Pancreas (tissue), 10 donors: ENCODE measurements at regions not wholly inside any gene's neighbourhood (a gene's known extent, or its start where the extent isn't known, plus 50 kb on each side); places are given as distances from the start of the nearest gene placed in this dataset.

Experiments used
- ATAC-seq, 4 donors: fragments of 200-7000 bp; cut with Tn5 transposase; one replicate each; pipeline versions ENCODE4 v1.8.0 to v1.9.1; 2020; ENCODE audit warnings: mild to moderate bottlenecking in 4 of 4, moderate library complexity in 4 of 4
- DNase-seq, 6 donors: peaks; one replicate each; pipeline ENCODE4 v3.0.0-alpha.2; 2020
- FAIRE-seq: peaks from 2 replicates; lab custom pipeline; 2012; peaks lifted over from hg19 to GRCh38; lab: Jason Lieb, UNC
- H3K27ac ChIP-seq, 4 donors: fragments of 200-600 bp; sonication (generic); 1 replicate in 3 of 4; 2 replicates in 1 of 4; pipeline versions ENCODE4 v1.5.0 to v1.8.0; 2020
- H3K27me3 ChIP-seq, 4 donors: fragments of 200-600 bp; one replicate each; pipeline ENCODE4 v1.8.0; 2021
- H3K36me3 ChIP-seq, 3 donors: fragments of 200-600 bp; sonication (generic) in 1 of 3; one replicate each; pipeline versions ENCODE4 v1.5.0 to v1.8.0; 2020 to 2021
- H3K4me1 ChIP-seq, 3 donors: fragments of 200-600 bp; one replicate each; pipeline ENCODE4 v1.8.0; 2021
- H3K4me3 ChIP-seq, 4 donors: fragments of 200-600 bp; sonication (generic) in 2 of 4; one replicate each; pipeline versions ENCODE4 v1.5.0 to v1.8.0; 2020 to 2021
- H3K9me3 ChIP-seq, 4 donors: fragments of 200-600 bp; one replicate each; pipeline ENCODE4 v1.8.0; 2021
- WGBS, 2 donors: extraction: QIAGEN DNeasy Blood & Tissue Kit; methylation state at CpG; one replicate each; pipeline ENCODE4 v1.1.7; 2013; 5-methylcytosine and 5-hydroxymethylcytosine counted together
- intact Hi-C, 3 donors: fragments of 100-400 bp; cut with DNase I; formaldehyde crosslinking; loops; one replicate each; pipeline versions ENCODE4 v1.11.1 to v1.14.2; 2022
- TF ChIP-seq, protein P1 (sequence below), 4 donors: fragments of 200-600 bp; sonication (generic) in 3 of 4; IDR thresholded peaks; one replicate each; pipeline versions ENCODE4 v1.5.0 to v1.8.0; 2021; ENCODE audit warnings: antibody characterized with exemption in 4 of 4
- donor health status: healthy with polysubstance abuse.
- donor health status: DM: no; HTN: no; CAD: no; lungs with moderate emphysema.
- donor health status: DM: no; HTN: no; CAD: no.
- donor health status: control.
- donor health status: control.
- donor health status: Bipolar disorder and iron deficiency.
- donor health status: DM: yes; HTN: yes; CAD: no.
- donor health status: DM: no; HTN: no; CAD: no.
- donor health status: DM: no; HTN: no; CAD: no.
- donor health status: DM: yes; HTN: yes; CAD: no.

DNA sequence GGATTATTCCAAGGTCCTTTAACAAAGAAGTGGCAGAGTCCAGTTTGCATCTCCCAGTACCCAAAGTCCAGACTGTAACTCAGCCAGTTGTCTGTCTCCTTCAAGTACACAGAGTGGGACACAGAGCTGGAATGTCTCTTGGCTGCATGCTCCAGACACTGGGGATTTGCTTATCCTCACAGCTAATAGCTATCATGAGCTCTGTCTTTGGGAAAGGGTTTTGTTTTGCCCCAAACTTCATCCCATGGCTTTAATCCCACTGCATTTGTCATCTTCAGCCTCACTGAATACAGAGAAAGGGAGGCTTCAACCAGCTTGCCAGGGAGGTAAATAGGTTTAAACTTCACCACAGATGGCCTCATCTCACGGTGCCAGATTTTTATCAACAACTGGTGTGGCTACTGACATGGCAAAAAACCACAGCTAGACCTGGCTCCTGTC is 412.2 kb upstream of the SLC24A2 start:
- FAIRE-seq (no peak), DNase-seq (peak in 4 of 6 donors; percentile 52 to 79 (median 72)), ATAC-seq (peak; percentile 87 to 94 (median 89))
- Histone ChIP-seq H3K4me1 (peaks cover 0 to 13% (median 10%) of the 10 kb centered on the region in 3 donors), H3K27ac (peak overlapping the region in 3 of 4 donors; percentile 51 to 54 (median 53)), H3K9me3 (no peaks in the 10 kb centered on the region), H3K36me3 (no peaks in the 10 kb centered on the region), H3K4me3 (no peak overlapping the region), H3K27me3 (no peaks in the 10 kb centered on the region)
- intact Hi-C loops = no loop called here
- TF ChIP-seq, protein P1, sequence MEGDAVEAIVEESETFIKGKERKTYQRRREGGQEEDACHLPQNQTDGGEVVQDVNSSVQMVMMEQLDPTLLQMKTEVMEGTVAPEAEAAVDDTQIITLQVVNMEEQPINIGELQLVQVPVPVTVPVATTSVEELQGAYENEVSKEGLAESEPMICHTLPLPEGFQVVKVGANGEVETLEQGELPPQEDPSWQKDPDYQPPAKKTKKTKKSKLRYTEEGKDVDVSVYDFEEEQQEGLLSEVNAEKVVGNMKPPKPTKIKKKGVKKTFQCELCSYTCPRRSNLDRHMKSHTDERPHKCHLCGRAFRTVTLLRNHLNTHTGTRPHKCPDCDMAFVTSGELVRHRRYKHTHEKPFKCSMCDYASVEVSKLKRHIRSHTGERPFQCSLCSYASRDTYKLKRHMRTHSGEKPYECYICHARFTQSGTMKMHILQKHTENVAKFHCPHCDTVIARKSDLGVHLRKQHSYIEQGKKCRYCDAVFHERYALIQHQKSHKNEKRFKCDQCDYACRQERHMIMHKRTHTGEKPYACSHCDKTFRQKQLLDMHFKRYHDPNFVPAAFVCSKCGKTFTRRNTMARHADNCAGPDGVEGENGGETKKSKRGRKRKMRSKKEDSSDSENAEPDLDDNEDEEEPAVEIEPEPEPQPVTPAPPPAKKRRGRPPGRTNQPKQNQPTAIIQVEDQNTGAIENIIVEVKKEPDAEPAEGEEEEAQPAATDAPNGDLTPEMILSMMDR (IDR thresholded peaks at IDR 0.05) = no peak
- 3 to 7% methylated on average over 1 of the region's 1 CpG for WGBS, 2 donors

DNA sequence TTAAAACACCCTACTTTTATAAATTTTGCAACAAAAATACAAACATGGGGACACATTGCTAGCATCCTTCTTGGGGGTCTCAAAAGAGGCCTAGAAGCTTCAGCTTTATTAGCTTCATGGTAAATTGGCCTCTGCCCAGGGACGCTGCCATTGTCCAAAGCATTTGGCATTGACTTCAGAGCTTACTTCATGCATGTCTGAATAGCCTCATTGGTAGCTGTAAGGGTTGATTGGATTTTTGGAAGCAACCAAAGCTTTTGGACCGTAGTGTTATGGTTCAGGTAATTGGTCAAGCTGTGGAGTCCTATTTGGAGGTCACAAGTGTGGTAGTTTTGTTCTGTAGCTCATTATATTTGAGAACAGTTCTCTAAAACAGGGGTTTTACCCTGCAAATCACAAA is 411.7 kb upstream of the SLC24A2 start:
- H3K27me3 ChIP-seq = no peaks in the 10 kb centered on the region
- WGBS, 2 donors = 42 to 51% methylated on average over 2 of the region's 2 CpGs
- TF ChIP-seq, protein P1 (IDR thresholded peaks at IDR 0.05) = no peak
- ATAC-seq = peak in 3 of 4 donors; percentile 8 to 33 (median 21)
- peak overlapping the region in 3 of 4 donors; percentile 51 to 54 (median 53) for H3K27ac ChIP-seq
- H3K9me3 ChIP-seq = peaks cover 0 to 1% (median 0%) of the 10 kb centered on the region in 4 donors
- no peak for FAIRE-seq
- no peaks in the 10 kb centered on the region for H3K36me3 ChIP-seq
- DNase-seq = no peak
- intact Hi-C loops = no loop called here
- H3K4me3 ChIP-seq = no peak overlapping the region
- peaks cover 0 to 13% (median 10%) of the 10 kb centered on the region in 3 donors for H3K4me1 ChIP-seq

DNA sequence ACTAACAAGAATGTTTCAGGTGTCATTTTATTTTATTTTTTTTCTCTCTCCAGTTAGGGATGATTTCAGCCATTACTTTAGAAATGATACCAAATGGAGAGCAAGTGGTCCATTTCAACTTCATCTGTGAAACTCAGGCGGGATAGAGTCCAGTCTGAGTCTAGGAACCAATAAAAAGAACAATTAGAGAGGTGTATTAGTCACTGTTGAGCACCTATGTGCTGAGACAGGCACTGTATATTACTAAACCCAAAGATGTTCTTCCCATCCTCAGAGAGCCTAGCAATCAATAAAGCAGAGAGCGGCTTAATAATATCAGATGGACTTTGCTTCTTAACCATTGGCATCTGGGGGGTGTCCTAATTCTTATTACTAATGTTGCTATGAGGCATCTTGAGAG is 410.3 kb upstream of the SLC24A2 start:
- no peak for FAIRE-seq
- Histone ChIP-seq H3K27ac (no peak overlapping the region), H3K27me3 (no peaks in the 10 kb centered on the region), H3K36me3 (no peaks in the 10 kb centered on the region), H3K4me3 (no peak overlapping the region), H3K4me1 (peaks cover 0 to 13% (median 10%) of the 10 kb centered on the region in 3 donors), H3K9me3 (peaks cover 0 to 4% (median 0%) of the 10 kb centered on the region in 4 donors)
- ATAC-seq = no peak
- TF ChIP-seq, protein P1 (IDR thresholded peaks at IDR 0.05) = no peak
- intact Hi-C loops = no loop called here
- no peak for DNase-seq
- 46 to 90% methylated on average over 2 of the region's 2 CpGs for WGBS, 2 donors

DNA sequence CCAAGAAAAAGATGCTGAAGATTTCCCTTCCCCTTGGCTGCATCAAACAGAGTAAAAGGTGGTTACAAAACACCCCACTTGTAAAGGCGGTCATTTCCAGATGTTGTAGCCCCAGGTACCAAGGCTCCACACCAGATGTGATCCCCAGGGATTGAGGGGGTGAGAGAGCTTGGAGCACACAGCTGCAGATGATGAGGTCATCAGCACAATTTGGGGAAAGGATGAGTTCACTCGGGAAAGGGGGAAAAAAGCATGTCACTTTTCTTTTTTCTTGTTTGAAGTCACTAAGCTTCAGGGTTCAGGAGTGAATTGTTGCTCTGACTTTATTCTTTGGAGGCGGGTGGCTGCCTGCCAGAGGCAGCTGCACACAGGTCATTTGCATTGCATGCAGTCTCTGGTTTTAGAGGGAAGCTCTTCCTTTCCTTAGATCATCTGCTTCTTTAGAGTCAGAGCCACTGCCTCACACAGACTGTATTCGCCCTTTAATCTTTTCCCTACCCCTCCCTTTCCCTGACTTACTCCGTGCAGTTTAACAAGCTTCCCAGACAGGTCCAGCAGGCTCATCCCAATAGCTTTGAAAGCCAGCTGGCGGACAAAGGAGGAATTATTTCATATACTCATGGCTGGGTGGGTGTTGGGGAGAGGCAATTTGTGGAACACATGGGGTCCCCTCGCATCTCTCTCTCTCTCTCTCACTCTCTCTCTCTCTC is 409.3 kb upstream of the SLC24A2 start:
- ATAC-seq (peak in 2 of 4 donors; percentile 37 to 49), FAIRE-seq (no peak), DNase-seq (no peak)
- H3K36me3 ChIP-seq = no peaks in the 10 kb centered on the region
- peaks cover 0 to 4% (median 0%) of the 10 kb centered on the region in 4 donors for H3K9me3 ChIP-seq
- no peak overlapping the region for H3K27ac ChIP-seq
- no peaks in the 10 kb centered on the region for H3K27me3 ChIP-seq
- intact Hi-C loops = no loop called here
- 35 to 48% methylated on average over 7 of the region's 7 CpGs for WGBS, 2 donors
- peaks cover 0 to 13% (median 10%) of the 10 kb centered on the region in 3 donors for H3K4me1 ChIP-seq
- no peak overlapping the region for H3K4me3 ChIP-seq
- TF ChIP-seq, protein P1 (IDR thresholded peaks at IDR 0.05) = no peak
